Adipocyte (in vitro differentiated cells): ENCODE measurements at regions not wholly inside any gene's neighbourhood (a gene's known extent, or its start where the extent isn't known, plus 50 kb on each side); places are given as distances from the start of the nearest gene placed in this dataset.
A peak's percentile ranks its signal among the peaks of the same experiment; 100 is the strongest.

ENCODE experiments used
- DNase-seq: peaks from one replicate; pipeline ENCODE4 v3.0.0-alpha.2; 2015; ENCODE audit warnings: low read depth
- H3K27me3 ChIP-seq: replicated peaks from 2 replicates; pipeline ENCODE4 v1.7.0; 2013; ENCODE audit warnings: mild to moderate bottlenecking, low read length, moderate library complexity; ENCODE audit not compliant: control insufficient read depth, insufficient read depth
- H3K36me3 ChIP-seq: 2 replicates; pipeline ENCODE4 v1.7.0; 2013; ENCODE audit warnings: low read length, mild to moderate bottlenecking, moderate library complexity; ENCODE audit not compliant: control insufficient read depth, insufficient read depth, severe bottlenecking
- H3K4me1 ChIP-seq: 2 replicates; pipeline ENCODE4 v1.7.0; 2013; ENCODE audit warnings: mild to moderate bottlenecking, low read length, moderate library complexity; ENCODE audit not compliant: control insufficient read depth, insufficient read depth
- H3K4me3 ChIP-seq: 2 replicates; pipeline ENCODE4 v1.7.0; 2013; ENCODE audit warnings: mild to moderate bottlenecking, low read length, moderate library complexity
- H3K9ac ChIP-seq: 2 replicates; pipeline ENCODE4 v1.7.0; 2013; ENCODE audit warnings: mild to moderate bottlenecking, low read length, moderate library complexity
- H3K9me3 ChIP-seq: 2 replicates; pipeline ENCODE4 v1.7.0; 2013; ENCODE audit warnings: mild to moderate bottlenecking, low read length, moderate library complexity; ENCODE audit not compliant: control insufficient read depth

GRCh38 chr19:32266460-32266859 lies 79.0 kb upstream of the ZNF507 start:
- H3K4me1 ChIP-seq: no peaks in the 10 kb centered on the region
- no peak for DNase-seq
- H3K27me3 ChIP-seq: peaks cover 23% of the 10 kb centered on the region
- H3K4me3 ChIP-seq: no peak overlapping the region
- H3K9me3 ChIP-seq: peaks cover 8% of the 10 kb centered on the region
- H3K9ac ChIP-seq: no peak overlapping the region
- H3K36me3 ChIP-seq: no peaks in the 10 kb centered on the region

GRCh38 chr19:32268381-32268780 lies 77.0 kb upstream of the ZNF507 start:
- no peak overlapping the region for H3K4me3 ChIP-seq
- no peaks in the 10 kb centered on the region for H3K36me3 ChIP-seq
- H3K4me1 ChIP-seq: no peaks in the 10 kb centered on the region
- H3K9me3 ChIP-seq: peaks cover 8% of the 10 kb centered on the region
- no peak for DNase-seq
- H3K9ac ChIP-seq: no peak overlapping the region
- H3K27me3 ChIP-seq: peaks cover 23% of the 10 kb centered on the region

GRCh38 chr19:32269831-32270230 lies 75.6 kb upstream of the ZNF507 start:
- DNase-seq: no peak
- Histone ChIP-seq H3K9me3 (peaks cover 8% of the 10 kb centered on the region), H3K36me3 (no peaks in the 10 kb centered on the region), H3K9ac (no peak overlapping the region), H3K27me3 (peaks cover 23% of the 10 kb centered on the region), H3K4me1 (no peaks in the 10 kb centered on the region), H3K4me3 (no peak overlapping the region)

- Histone ChIP-seq H3K4me3 (no peak overlapping the region), H3K36me3 (no peaks in the 10 kb centered on the region), H3K27me3 (peaks cover 13% of the 10 kb centered on the region), H3K9me3 (peaks cover 8% of the 10 kb centered on the region), H3K4me1 (no peaks in the 10 kb centered on the region), H3K9ac (no peak overlapping the region)
- no peak for DNase-seq
These were observed 71.9 kb upstream of the ZNF507 start for GRCh38 chr19:32273483-32273882.

GRCh38 chr19:32287086-32287485 lies 58.3 kb upstream of the ZNF507 start:
- DNase-seq: no peak
- Histone ChIP-seq H3K27me3 (peaks cover 22% of the 10 kb centered on the region), H3K4me1 (peaks cover 17% of the 10 kb centered on the region), H3K9ac (peak overlapping the region; percentile 63), H3K9me3 (no peaks in the 10 kb centered on the region), H3K36me3 (no peaks in the 10 kb centered on the region), H3K4me3 (peak overlapping the region; percentile 64)

GRCh38 chr19:32287811-32288227 lies 57.6 kb upstream of the ZNF507 start:
- Histone ChIP-seq H3K4me3 (peak overlapping the region; percentile 64), H3K9ac (peak overlapping the region; percentile 63), H3K4me1 (peaks cover 17% of the 10 kb centered on the region), H3K36me3 (no peaks in the 10 kb centered on the region), H3K9me3 (no peaks in the 10 kb centered on the region), H3K27me3 (peaks cover 25% of the 10 kb centered on the region)
- DNase-seq: peak; percentile 33

- Histone ChIP-seq H3K27me3 (peaks cover 17% of the 10 kb centered on the region), H3K36me3 (no peaks in the 10 kb centered on the region), H3K4me3 (no peak overlapping the region), H3K9ac (no peak overlapping the region), H3K9me3 (no peaks in the 10 kb centered on the region), H3K4me1 (peaks cover 17% of the 10 kb centered on the region)
- no peak for DNase-seq
These were observed 55.7 kb upstream of the ZNF507 start for GRCh38 chr19:32289566-32290210.

- Histone ChIP-seq H3K4me1 (peaks cover 15% of the 10 kb centered on the region), H3K27me3 (peaks cover 9% of the 10 kb centered on the region), H3K9me3 (no peaks in the 10 kb centered on the region), H3K36me3 (no peaks in the 10 kb centered on the region), H3K9ac (no peak overlapping the region), H3K4me3 (no peak overlapping the region)
- no peak for DNase-seq
These were observed 53.5 kb upstream of the ZNF507 start for GRCh38 chr19:32291876-32292275.

- Histone ChIP-seq H3K4me1 (no peaks in the 10 kb centered on the region), H3K36me3 (no peaks in the 10 kb centered on the region), H3K9me3 (peaks cover 3% of the 10 kb centered on the region), H3K4me3 (no peak overlapping the region), H3K9ac (no peak overlapping the region), H3K27me3 (peaks cover 9% of the 10 kb centered on the region)
- DNase-seq: no peak
These were observed 50.5 kb upstream of the ZNF507 start for GRCh38 chr19:32294871-32295438.
